ENCODE measurements at regions not wholly inside any gene's neighbourhood (a gene's known extent, or its start where the extent isn't known, plus 50 kb on each side); places are given as distances from the start of the nearest gene placed in this dataset.

- no peaks in the 10 kb centered on the region for H3K36me3 ChIP-seq
- H3K9ac ChIP-seq (ENCODE audit: low read depth in 2 of 2, low read length in 2 of 2), result no peak overlapping the region
- H3K4me1 ChIP-seq, result no peaks in the 10 kb centered on the region
- no peaks in the 10 kb centered on the region for H3K9me3 ChIP-seq
- no peak overlapping the region for H3K27ac ChIP-seq
- no peak for DNase-seq
- TF ChIP-seq, protein P1, sequence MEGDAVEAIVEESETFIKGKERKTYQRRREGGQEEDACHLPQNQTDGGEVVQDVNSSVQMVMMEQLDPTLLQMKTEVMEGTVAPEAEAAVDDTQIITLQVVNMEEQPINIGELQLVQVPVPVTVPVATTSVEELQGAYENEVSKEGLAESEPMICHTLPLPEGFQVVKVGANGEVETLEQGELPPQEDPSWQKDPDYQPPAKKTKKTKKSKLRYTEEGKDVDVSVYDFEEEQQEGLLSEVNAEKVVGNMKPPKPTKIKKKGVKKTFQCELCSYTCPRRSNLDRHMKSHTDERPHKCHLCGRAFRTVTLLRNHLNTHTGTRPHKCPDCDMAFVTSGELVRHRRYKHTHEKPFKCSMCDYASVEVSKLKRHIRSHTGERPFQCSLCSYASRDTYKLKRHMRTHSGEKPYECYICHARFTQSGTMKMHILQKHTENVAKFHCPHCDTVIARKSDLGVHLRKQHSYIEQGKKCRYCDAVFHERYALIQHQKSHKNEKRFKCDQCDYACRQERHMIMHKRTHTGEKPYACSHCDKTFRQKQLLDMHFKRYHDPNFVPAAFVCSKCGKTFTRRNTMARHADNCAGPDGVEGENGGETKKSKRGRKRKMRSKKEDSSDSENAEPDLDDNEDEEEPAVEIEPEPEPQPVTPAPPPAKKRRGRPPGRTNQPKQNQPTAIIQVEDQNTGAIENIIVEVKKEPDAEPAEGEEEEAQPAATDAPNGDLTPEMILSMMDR (IDR thresholded peaks at IDR 0.05), result no peak
- intact Hi-C loops (cut with DNase I), result no loop called here
- H3K4me3 ChIP-seq, result no peak overlapping the region
- no peaks in the 10 kb centered on the region for H3K27me3 ChIP-seq
These were observed 124.0 kb downstream of the PXDC1 start for GRCh38 chr6:3627501-3627900.

DNA sequence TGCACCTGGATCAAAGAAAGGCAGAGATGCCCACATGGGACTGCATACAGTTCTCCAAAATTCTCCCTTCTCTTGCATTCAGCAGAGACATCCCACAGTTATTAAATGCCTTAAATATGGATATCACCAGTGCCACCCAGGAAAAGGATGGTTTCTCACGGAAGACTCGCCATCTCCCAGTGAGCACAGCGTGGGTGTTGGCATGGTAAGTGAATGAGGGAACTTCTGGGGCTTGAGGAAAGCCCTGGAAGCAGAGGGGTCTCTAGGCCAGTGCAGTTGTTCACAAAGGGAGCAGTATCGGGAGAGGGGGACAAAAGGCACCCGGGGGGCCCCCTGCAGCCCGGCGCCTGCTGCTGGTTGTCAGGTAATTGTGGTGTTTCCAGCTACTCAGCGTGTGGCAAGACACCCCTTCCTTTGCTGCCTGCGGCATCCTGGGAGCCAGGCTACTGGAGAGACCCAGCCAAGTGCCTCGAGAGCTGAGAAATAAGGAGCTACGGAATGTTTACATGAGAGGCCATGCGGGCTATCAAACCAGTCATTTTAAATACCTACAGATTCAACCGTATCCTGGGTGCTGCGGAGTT lies 125.4 kb downstream of the PXDC1 start:
- Histone ChIP-seq H3K27ac (no peak overlapping the region), H3K36me3 (no peaks in the 10 kb centered on the region), H3K9me3 (no peaks in the 10 kb centered on the region), H3K4me3 (no peak overlapping the region), H3K27me3 (no peaks in the 10 kb centered on the region), H3K9ac (ENCODE audit: low read depth in 2 of 2, low read length in 2 of 2) (no peak overlapping the region), H3K4me1 (no peaks in the 10 kb centered on the region)
- TF ChIP-seq, protein P1 (IDR thresholded peaks at IDR 0.05), result no peak
- intact Hi-C loops (cut with DNase I), result no loop called here
- DNase-seq, result no peak

DNA sequence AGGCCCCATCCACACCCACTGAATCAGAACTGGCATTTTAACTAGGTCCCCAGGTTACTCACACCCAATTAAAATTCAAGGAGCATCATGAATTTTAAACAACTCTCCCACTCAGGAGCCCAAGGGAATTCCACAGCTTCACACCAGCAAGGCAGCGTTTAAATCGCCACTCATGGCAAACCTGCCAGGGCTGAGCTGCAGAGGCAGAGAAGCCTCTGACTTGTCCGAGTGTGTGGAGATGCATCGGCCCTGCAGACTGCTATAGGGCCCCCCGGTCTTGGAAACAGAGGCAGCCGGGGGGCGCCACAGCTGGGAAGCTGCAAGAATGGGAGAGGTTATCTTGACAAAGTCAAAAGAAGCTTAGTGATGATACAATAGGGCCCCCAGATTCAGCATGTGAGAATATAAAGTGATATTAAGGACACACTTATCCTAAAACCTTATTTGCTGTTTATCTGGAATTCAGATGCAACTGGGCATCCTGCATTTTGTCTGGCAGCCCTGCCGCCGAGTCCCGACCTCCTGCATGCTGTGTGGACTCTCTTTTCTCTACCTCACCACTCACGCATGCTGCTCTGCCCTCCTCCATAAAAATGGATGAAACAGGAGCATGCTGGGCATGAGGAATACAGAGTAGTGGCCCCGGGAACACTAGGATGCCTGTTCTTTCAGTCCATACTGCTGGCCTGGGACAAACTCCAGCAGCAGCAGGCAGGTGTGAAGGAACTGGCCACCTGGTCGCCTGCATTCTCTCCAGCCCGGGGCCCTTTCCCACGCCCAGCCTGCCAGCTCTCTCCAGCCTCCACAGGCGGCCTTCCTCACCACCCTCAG lies 126.1 kb downstream of the PXDC1 start:
- H3K4me3 ChIP-seq, result no peak overlapping the region
- H3K4me1 ChIP-seq, result no peaks in the 10 kb centered on the region
- DNase-seq, result no peak
- no peaks in the 10 kb centered on the region for H3K9me3 ChIP-seq
- TF ChIP-seq, protein P1 (IDR thresholded peaks at IDR 0.05), result no peak
- H3K27me3 ChIP-seq, result no peaks in the 10 kb centered on the region
- intact Hi-C loops (cut with DNase I), result no loop called here
- H3K36me3 ChIP-seq, result no peaks in the 10 kb centered on the region
- H3K9ac ChIP-seq (ENCODE audit: low read depth in 2 of 2, low read length in 2 of 2), result no peak overlapping the region
- no peak overlapping the region for H3K27ac ChIP-seq

DNA sequence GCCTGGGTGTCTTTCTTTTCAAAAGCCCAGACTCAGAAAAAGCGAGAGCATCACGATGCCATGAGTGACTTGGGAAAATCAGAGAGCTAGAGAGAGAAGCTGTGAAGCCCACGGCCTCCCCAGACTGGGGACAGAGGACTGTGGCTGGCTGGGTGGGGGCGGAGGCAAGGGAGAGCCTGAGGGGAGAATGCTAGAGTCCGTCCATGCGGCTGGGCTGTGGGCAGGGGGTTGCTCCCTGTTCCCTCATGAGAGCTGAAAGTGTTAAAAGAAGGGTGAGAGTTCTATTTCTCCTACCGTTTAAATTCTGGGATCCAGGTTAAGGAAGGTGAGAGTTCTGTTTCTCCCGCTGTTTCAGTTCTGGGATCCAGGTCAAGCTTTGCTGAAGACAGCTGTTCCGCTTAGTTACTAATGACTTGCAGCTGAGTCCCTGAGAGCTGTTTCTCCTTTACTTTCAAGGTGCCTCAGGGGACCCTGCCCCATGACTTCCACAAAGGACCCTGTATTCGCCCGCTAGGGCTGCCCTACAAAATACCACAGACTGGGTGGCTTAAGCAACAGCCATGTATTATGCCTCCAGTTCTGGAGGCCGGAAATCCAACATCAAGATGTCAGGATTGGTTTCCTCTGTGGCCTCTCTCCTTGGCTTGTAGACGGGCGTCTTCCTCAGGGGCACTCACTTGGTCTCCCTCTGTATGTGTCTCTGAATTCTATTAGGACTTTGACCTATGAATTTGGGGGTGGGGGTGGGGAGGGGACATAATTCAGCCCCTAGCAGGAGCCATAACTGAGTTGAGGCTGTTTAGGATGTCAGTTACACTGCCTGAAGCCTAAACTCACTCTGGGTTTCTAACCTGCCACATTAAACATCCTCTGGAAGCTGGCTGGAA lies 127.0 kb downstream of the PXDC1 start:
- no peaks in the 10 kb centered on the region for H3K36me3 ChIP-seq
- no peaks in the 10 kb centered on the region for H3K9me3 ChIP-seq
- TF ChIP-seq, protein P1 (IDR thresholded peaks at IDR 0.05), result no peak

GRCh38 chr6:3623451-3624249 lies 127.9 kb downstream of the PXDC1 start:
- H3K36me3 ChIP-seq, result no peaks in the 10 kb centered on the region
- H3K4me3 ChIP-seq, result no peak overlapping the region
- H3K4me1 ChIP-seq, result no peaks in the 10 kb centered on the region
- intact Hi-C loops (cut with DNase I), result no loop called here
- TF ChIP-seq, protein P1 (IDR thresholded peaks at IDR 0.05), result no peak
- H3K27ac ChIP-seq, result no peak overlapping the region
- H3K9me3 ChIP-seq, result no peaks in the 10 kb centered on the region
- DNase-seq, result no peak
- H3K9ac ChIP-seq (ENCODE audit: low read depth in 2 of 2, low read length in 2 of 2), result no peak overlapping the region
- no peaks in the 10 kb centered on the region for H3K27me3 ChIP-seq

More for the DNA sequence above, 127.0 kb downstream of the PXDC1 start:
- no peaks in the 10 kb centered on the region for H3K4me1 ChIP-seq
- no peak overlapping the region for H3K27ac ChIP-seq
- no peaks in the 10 kb centered on the region for H3K27me3 ChIP-seq
- no peak overlapping the region for H3K4me3 ChIP-seq
- intact Hi-C loops (cut with DNase I), result no loop called here
- DNase-seq, result no peak
- H3K9ac ChIP-seq (ENCODE audit: low read depth in 2 of 2, low read length in 2 of 2), result no peak overlapping the region

All from colonic mucosa (tissue), 4 donors.